ENCODE measurements at regions not wholly inside any gene's neighbourhood (a gene's known extent, or its start where the extent isn't known, plus 50 kb on each side); places are given as distances from the start of the nearest gene placed in this dataset.

DNA sequence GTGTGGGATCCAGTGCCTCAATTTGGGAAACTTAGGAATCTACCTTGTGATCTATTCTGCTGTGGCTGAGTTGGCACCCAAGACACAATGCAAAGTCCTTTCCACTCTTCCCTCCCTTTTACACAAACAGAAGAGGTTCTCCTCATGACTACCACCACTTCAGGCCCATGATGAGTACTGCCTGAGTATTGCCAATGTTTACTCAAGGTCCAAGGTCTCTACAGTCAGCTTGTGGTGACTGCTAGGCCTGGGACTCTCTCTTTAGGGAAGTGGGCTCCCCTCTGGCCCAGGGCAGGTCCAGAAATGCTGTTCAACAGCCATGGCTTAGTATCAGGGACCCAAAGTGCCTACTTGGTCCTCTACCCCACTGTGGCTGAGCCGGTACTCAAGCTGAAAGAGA, 56.8 kb upstream of the PEX5L start:
- peaks cover 8% of the 10 kb centered on the region for H3K4me1 ChIP-seq (ENCODE audit: insufficient read depth, low read length)
- H2AFZ ChIP-seq (ENCODE audit: low read length) = no peak overlapping the region
- no peaks in the 10 kb centered on the region for H3K27me3 ChIP-seq (ENCODE audit: control insufficient read depth in 1 of 2, insufficient read depth in 2 of 2, low read length in 2 of 2)
- no peaks in the 10 kb centered on the region for H3K79me2 ChIP-seq (ENCODE audit: insufficient read depth, low read length)
- H4K20me1 ChIP-seq (ENCODE audit: insufficient read depth, low read length) = no peaks in the 10 kb centered on the region
- ChIA-PET POLR2A (no interaction called here), CTCF (ENCODE audit: low intra/inter-chr PET ratio, low total read pairs) (no interaction called here)
- H3K36me3 ChIP-seq (replicated peaks in 1 of 2; ENCODE audit: control insufficient read depth in 1 of 2, insufficient read depth in 2 of 2, low read length in 2 of 2) = no peaks in the 10 kb centered on the region
- TF ChIP-seq HNF4A (CRISPR knock-in tag; IDR thresholded peaks at IDR 0.05) (peak; percentile 29; the same call in 1 of the 2 replicates), ZNF644 (CRISPR knock-in tag; IDR thresholded peaks at IDR 0.05; ENCODE audit: low read depth) (peak; percentile 38; the same call in 1 of the 2 replicates), FOXA3 (CRISPR knock-in tag; IDR thresholded peaks at IDR 0.05) (peak; percentile 39), PHB2 (IDR thresholded peaks at IDR 0.05; ENCODE audit: partially characterized antibody) (no peak), FOSL2 (CRISPR knock-in tag; IDR thresholded peaks at IDR 0.05) (0 out of 2 replicates have a peak, but pooled peaks have one; percentile 30), FOXA1 (IDR thresholded peaks at IDR 0.05) (no peak), FOXA1 (CRISPR knock-in tag; IDR thresholded peaks at IDR 0.05) (peak; percentile 62)
- no peak overlapping the region for H3K27ac ChIP-seq (ENCODE audit: extremely low read length, insufficient read depth, low read length)
- H3K4me2 ChIP-seq (ENCODE audit: low read depth, low read length) = no peak overlapping the region
- intact Hi-C loops (cut with micrococcal nuclease; ENCODE audit: unreplicated experiment) (no loop called here), in situ Hi-C loops (cut with HindIII; ENCODE audit: extremely low pct_ligation_motif_present, low pct_unique_long_range_greater_than_20kb) (no loop called here)
- no TSS peak for BruUV-seq (replicated peaks)
- no peak overlapping the region for H3K4me3 ChIP-seq (replicated peaks in 1 of 3; ENCODE audit: insufficient read depth in 1 of 3, low read depth in 2 of 3, low read length in 3 of 3)
- H3K9ac ChIP-seq (ENCODE audit: insufficient read depth, low read depth, low read length) = no peak overlapping the region
- WGBS (ENCODE audit: low lambda C conversion rate) = 50% methylated on average over 1 of the region's 1 CpG
- H3K9me3 ChIP-seq (ENCODE audit: low read length) = no peaks in the 10 kb centered on the region
- FAIRE-seq (no peak), ATAC-seq (peak; percentile 94), DNase-seq (ENCODE audit: low spot score) (peak; percentile 32)

DNA sequence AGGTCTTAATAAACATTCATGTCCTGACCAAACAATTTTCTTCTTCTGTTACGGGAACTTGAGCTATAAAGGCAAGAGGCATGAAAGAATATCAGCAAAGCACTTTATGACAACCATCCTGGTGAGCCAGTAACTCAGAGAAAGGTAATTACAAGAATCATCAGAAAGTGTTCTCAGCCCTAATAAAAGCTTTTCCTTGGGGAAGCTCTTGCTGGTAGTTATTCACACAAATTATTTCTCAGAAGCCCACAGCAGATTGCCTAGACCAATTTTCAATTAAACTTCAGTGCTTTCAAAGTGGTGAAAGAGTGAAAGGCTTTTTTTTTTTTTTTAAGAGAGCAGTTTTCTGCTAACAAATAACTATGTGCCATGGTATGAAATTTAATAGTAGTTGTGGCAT, 60.9 kb upstream of the PEX5L start:
- Histone ChIP-seq H3K9me3 (ENCODE audit: low read length) (no peaks in the 10 kb centered on the region), H3K4me3 (replicated peaks in 1 of 3; ENCODE audit: insufficient read depth in 1 of 3, low read depth in 2 of 3, low read length in 3 of 3) (no peak overlapping the region), H2AFZ (ENCODE audit: low read length) (no peak overlapping the region), H3K79me2 (ENCODE audit: insufficient read depth, low read length) (no peaks in the 10 kb centered on the region), H3K4me2 (ENCODE audit: low read depth, low read length) (no peak overlapping the region), H3K4me1 (ENCODE audit: insufficient read depth, low read length) (peaks cover 8% of the 10 kb centered on the region), H3K27ac (ENCODE audit: extremely low read length, insufficient read depth, low read length) (no peak overlapping the region), H3K27me3 (ENCODE audit: control insufficient read depth in 1 of 2, insufficient read depth in 2 of 2, low read length in 2 of 2) (0 out of 5 replicates have a peak, but pooled peaks cover 0 to 2% of the 10 kb centered on the region in 2 experiments), H4K20me1 (ENCODE audit: insufficient read depth, low read length) (no peaks in the 10 kb centered on the region), H3K9ac (ENCODE audit: insufficient read depth, low read depth, low read length) (no peak overlapping the region), H3K36me3 (replicated peaks in 1 of 2; ENCODE audit: control insufficient read depth in 1 of 2, insufficient read depth in 2 of 2, low read length in 2 of 2) (no peaks in the 10 kb centered on the region)
- 0% methylated on average over 1 of the region's 1 CpG for WGBS (ENCODE audit: low lambda C conversion rate)
- in situ Hi-C loops (cut with HindIII; ENCODE audit: extremely low pct_ligation_motif_present, low pct_unique_long_range_greater_than_20kb) (no loop called here), intact Hi-C loops (cut with micrococcal nuclease; ENCODE audit: unreplicated experiment) (no loop called here)
- ATAC-seq (no peak), DNase-seq (ENCODE audit: low spot score) (no peak), FAIRE-seq (no peak)
- CTCF ChIA-PET (ENCODE audit: low intra/inter-chr PET ratio, low total read pairs) = no interaction called here
- POLR2A ChIA-PET = no interaction called here
- BruUV-seq (replicated peaks) = no TSS peak
- TF ChIP-seq ELF1 (CRISPR knock-in tag; IDR thresholded peaks at IDR 0.05) = no peak
- no peak for TF ChIP-seq ZNF839 (CRISPR knock-in tag; IDR thresholded peaks at IDR 0.05; ENCODE audit: borderline replicate concordance)
- no peak for TF ChIP-seq TP53 (CRISPR knock-in tag; conservative IDR thresholded peaks at IDR 0.05)
- TF ChIP-seq ZNF326 (CRISPR knock-in tag; IDR thresholded peaks at IDR 0.05; ENCODE audit: borderline replicate concordance) = no peak
- no peak for TF ChIP-seq FOXK2 (IDR thresholded peaks at IDR 0.05)
- no peak for TF ChIP-seq ZNF274 (CRISPR knock-in tag; IDR thresholded peaks at IDR 0.05)
- no peak for TF ChIP-seq THAP11 (CRISPR knock-in tag; IDR thresholded peaks at IDR 0.05)
- no peak for TF ChIP-seq NFIC (IDR thresholded peaks at IDR 0.05; ENCODE audit: low read length)
- no peak for TF ChIP-seq ZFP90 (CRISPR knock-in tag; IDR thresholded peaks at IDR 0.05; ENCODE audit: borderline replicate concordance)
- TF ChIP-seq ZNF605 (CRISPR knock-in tag; IDR thresholded peaks at IDR 0.05) = no peak
- no peak for TF ChIP-seq ZNF572 (CRISPR knock-in tag; IDR thresholded peaks at IDR 0.05)
- TF ChIP-seq HES4 (CRISPR knock-in tag; IDR thresholded peaks at IDR 0.05; ENCODE audit: borderline replicate concordance) = no peak
- no peak for TF ChIP-seq ZNF720 (CRISPR knock-in tag; IDR thresholded peaks at IDR 0.05)
- TF ChIP-seq, protein P1, sequence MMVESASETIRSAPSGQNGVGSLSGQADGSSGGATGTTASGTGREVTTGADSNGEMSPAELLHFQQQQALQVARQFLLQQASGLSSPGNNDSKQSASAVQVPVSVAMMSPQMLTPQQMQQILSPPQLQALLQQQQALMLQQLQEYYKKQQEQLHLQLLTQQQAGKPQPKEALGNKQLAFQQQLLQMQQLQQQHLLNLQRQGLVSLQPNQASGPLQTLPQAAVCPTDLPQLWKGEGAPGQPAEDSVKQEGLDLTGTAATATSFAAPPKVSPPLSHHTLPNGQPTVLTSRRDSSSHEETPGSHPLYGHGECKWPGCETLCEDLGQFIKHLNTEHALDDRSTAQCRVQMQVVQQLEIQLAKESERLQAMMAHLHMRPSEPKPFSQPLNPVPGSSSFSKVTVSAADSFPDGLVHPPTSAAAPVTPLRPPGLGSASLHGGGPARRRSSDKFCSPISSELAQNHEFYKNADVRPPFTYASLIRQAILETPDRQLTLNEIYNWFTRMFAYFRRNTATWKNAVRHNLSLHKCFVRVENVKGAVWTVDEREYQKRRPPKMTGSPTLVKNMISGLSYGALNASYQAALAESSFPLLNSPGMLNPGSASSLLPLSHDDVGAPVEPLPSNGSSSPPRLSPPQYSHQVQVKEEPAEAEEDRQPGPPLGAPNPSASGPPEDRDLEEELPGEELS (CRISPR knock-in tag; IDR thresholded peaks at IDR 0.05) = no peak
- no peak for TF ChIP-seq IRX3 (CRISPR knock-in tag; IDR thresholded peaks at IDR 0.05; ENCODE audit: borderline replicate concordance, low read depth)
